WTC11 (cell line): ENCODE measurements at regions not wholly inside any gene's neighbourhood (a gene's known extent, or its start where the extent isn't known, plus 50 kb on each side); places are given as distances from the start of the nearest gene placed in this dataset.

ENCODE experiments used
- ATAC-seq: fragments of 200-7000 bp; cut with Tn5 transposase; 2 replicates; pipeline ENCODE4 v1.10.0; 2021; ENCODE audit warnings: mild to moderate bottlenecking, moderate library complexity
- CTCF ChIA-PET: fragments of 300-600 bp; sonication (Branson Sonifier 250); formaldehyde crosslinking; loops from one replicate; lab custom pipeline; 2021; ENCODE audit warnings: antibody characterized with exemption; lab: Charles Lee
- POLR2A ChIA-PET: fragments of 350-600 bp; sonication (Branson Sonifier 250); formaldehyde crosslinking; loops from one replicate; lab custom pipeline; 2021; ENCODE audit warnings: antibody characterized with exemption; lab: Charles Lee
- DNase-seq: peaks from one replicate; pipeline ENCODE4 v3.0.0; 2021; ENCODE audit warnings: low spot score
- H3K27ac Mint-ChIP-seq: 2 replicates; pipeline ENCODE4 v1.8.0; 2021; ENCODE audit warnings: mixed read lengths
- H3K27me3 Mint-ChIP-seq: 2 replicates; pipeline ENCODE4 v1.8.0; 2021; ENCODE audit warnings: low read depth, mild to moderate bottlenecking, moderate library complexity, mixed read lengths
- H3K36me3 Mint-ChIP-seq: 2 replicates; pipeline ENCODE4 v1.8.0; 2021; ENCODE audit warnings: mixed read lengths
- H3K4me1 Mint-ChIP-seq: 2 replicates; pipeline ENCODE4 v1.8.0; 2022; ENCODE audit warnings: mixed read lengths
- H3K4me3 Mint-ChIP-seq: 2 replicates; pipeline ENCODE4 v1.8.0; 2021; ENCODE audit warnings: mild to moderate bottlenecking, moderate library complexity, mixed read lengths
- H3K9me3 Mint-ChIP-seq: 2 replicates; pipeline ENCODE4 v1.8.0; 2021; ENCODE audit warnings: mixed read lengths
- EMX1 ChIP-seq: fragments of 250-450 bp; sonication (Bioruptor Pico); IDR thresholded peaks from 2 replicates; pipeline ENCODE4 v1.8.0; 2021; ENCODE audit warnings: mild to moderate bottlenecking
- FOXP4 ChIP-seq: sonication (generic); formaldehyde crosslinking; IDR thresholded peaks from 2 replicates; pipeline ENCODE4 v1.8.0; 2022; ENCODE audit warnings: mild to moderate bottlenecking, missing genetic modification reagents
- GRHL2 ChIP-seq: fragments of 250-450 bp; sonication (Bioruptor Pico); IDR thresholded peaks from 2 replicates; pipeline ENCODE4 v1.8.0; 2022; ENCODE audit warnings: mild to moderate bottlenecking, moderate library complexity; ENCODE audit not compliant: insufficient replicate concordance, severe bottlenecking
- MXD4 ChIP-seq: fragments of 250-450 bp; sonication (Bioruptor Pico); IDR thresholded peaks from 2 replicates; pipeline ENCODE4 v1.8.0; 2021; ENCODE audit warnings: mild to moderate bottlenecking, moderate library complexity, borderline replicate concordance
- NR1H2 ChIP-seq: sonication (generic); formaldehyde crosslinking; IDR thresholded peaks from 2 replicates; pipeline ENCODE4 v1.9.0; 2021; ENCODE audit warnings: mild to moderate bottlenecking, moderate library complexity, missing genetic modification reagents
- PRRX2 ChIP-seq: fragments of 250-450 bp; sonication (Bioruptor Pico); IDR thresholded peaks from 2 replicates; pipeline ENCODE4 v1.8.0; 2021; ENCODE audit warnings: mild to moderate bottlenecking
- RELA ChIP-seq: sonication (generic); formaldehyde crosslinking; IDR thresholded peaks from 2 replicates; pipeline ENCODE4 v1.8.1; 2022; ENCODE audit warnings: missing genetic modification reagents, mild to moderate bottlenecking, borderline replicate concordance
- SMAD4 ChIP-seq: sonication (generic); formaldehyde crosslinking; IDR thresholded peaks from 2 replicates; pipeline ENCODE4 v1.8.0; 2022; ENCODE audit warnings: mild to moderate bottlenecking, missing genetic modification reagents
- SP1 ChIP-seq: sonication (generic); formaldehyde crosslinking; conservative IDR thresholded peaks from 2 replicates; pipeline ENCODE4 v1.8.1; 2022; ENCODE audit warnings: missing genetic modification reagents
- TEAD1 ChIP-seq: sonication (generic); formaldehyde crosslinking; IDR thresholded peaks from 2 replicates; pipeline ENCODE4 v1.8.0; 2022; ENCODE audit warnings: mild to moderate bottlenecking, missing genetic modification reagents
- ZNF138 ChIP-seq: sonication (generic); formaldehyde crosslinking; conservative IDR thresholded peaks from 2 replicates; pipeline ENCODE4 v1.8.1; 2022; ENCODE audit warnings: mild to moderate bottlenecking, moderate library complexity, missing genetic modification reagents
- ZNF219 ChIP-seq: sonication (generic); formaldehyde crosslinking; IDR thresholded peaks from 2 replicates; pipeline ENCODE4 v1.8.0; 2023; ENCODE audit warnings: missing genetic modification reagents, mild to moderate bottlenecking, borderline replicate concordance
- ZNF232 ChIP-seq: sonication (generic); formaldehyde crosslinking; IDR thresholded peaks from 2 replicates; pipeline ENCODE4 v1.8.0; 2022; ENCODE audit warnings: mild to moderate bottlenecking, missing genetic modification reagents
- ZNF263 ChIP-seq: sonication (generic); formaldehyde crosslinking; IDR thresholded peaks from 2 replicates; pipeline ENCODE4 v1.8.1; 2022; ENCODE audit warnings: low read depth, mild to moderate bottlenecking, moderate library complexity, missing genetic modification reagents
- ZNF396 ChIP-seq: fragments of 250-450 bp; sonication (Bioruptor Pico); IDR thresholded peaks from 2 replicates; pipeline ENCODE4 v1.8.0; 2021; ENCODE audit warnings: mild to moderate bottlenecking, moderate library complexity, borderline replicate concordance
- ZNF416 ChIP-seq: fragments of 250-450 bp; sonication (Bioruptor Pico); IDR thresholded peaks from 2 replicates; pipeline ENCODE4 v1.9.0; 2021; ENCODE audit warnings: mild to moderate bottlenecking, inconsistent platforms
- TF ChIP-seq, protein P1 (sequence below): sonication (generic); formaldehyde crosslinking; IDR thresholded peaks from 2 replicates; pipeline ENCODE4 v1.8.0; 2023; ENCODE audit warnings: missing genetic modification reagents
- TF ChIP-seq, protein P2 (sequence below): sonication (generic); formaldehyde crosslinking; IDR thresholded peaks from 2 replicates; pipeline ENCODE4 v1.8.0; 2022; ENCODE audit warnings: mild to moderate bottlenecking, missing genetic modification reagents
- TF ChIP-seq, protein P3 (sequence below): sonication (generic); formaldehyde crosslinking; IDR thresholded peaks from 2 replicates; pipeline ENCODE4 v1.8.0; 2022; ENCODE audit warnings: missing genetic modification reagents

DNA sequence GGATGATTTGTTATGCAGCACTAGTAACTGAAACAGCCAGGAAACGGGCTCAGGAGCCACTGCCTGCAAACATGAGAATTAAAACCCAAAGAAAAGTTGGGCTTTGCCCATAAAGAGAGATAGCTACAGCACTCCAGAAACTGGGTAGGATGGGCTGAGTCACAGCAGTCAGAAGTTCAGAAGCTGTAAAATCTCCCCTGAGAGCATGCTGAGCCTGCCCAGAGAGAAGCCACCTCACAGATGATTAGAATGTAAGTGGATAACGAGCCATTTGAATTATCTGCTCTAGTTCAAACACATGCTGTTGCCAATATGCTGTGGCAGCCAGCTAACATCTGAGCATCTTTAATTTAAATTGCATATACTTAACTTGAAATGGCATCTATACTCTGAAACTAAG lies 388.1 kb upstream of the ACVR2A start:
- Mint-ChIP-seq H3K9me3 (no peaks in the 10 kb centered on the region), H3K4me1 (peaks cover 16% of the 10 kb centered on the region), H3K27me3 (no peaks in the 10 kb centered on the region), H3K4me3 (no peak overlapping the region), H3K36me3 (no peaks in the 10 kb centered on the region), H3K27ac (no peak overlapping the region)
- DNase-seq (no peak), ATAC-seq (no peak)
- CTCF ChIA-PET, result no interaction called here
- POLR2A ChIA-PET, result no interaction called here
- TF ChIP-seq MXD4 (CRISPR knock-in tag) (no peak), ZNF416 (CRISPR knock-in tag) (no peak), ZNF232 (CRISPR knock-in tag) (no peak), ZNF219 (CRISPR knock-in tag) (no peak), PRRX2 (no peak), ZNF138 (CRISPR knock-in tag) (no peak), FOXP4 (no peak), ZNF396 (CRISPR knock-in tag) (no peak), GRHL2 (CRISPR knock-in tag) (no peak)

DNA sequence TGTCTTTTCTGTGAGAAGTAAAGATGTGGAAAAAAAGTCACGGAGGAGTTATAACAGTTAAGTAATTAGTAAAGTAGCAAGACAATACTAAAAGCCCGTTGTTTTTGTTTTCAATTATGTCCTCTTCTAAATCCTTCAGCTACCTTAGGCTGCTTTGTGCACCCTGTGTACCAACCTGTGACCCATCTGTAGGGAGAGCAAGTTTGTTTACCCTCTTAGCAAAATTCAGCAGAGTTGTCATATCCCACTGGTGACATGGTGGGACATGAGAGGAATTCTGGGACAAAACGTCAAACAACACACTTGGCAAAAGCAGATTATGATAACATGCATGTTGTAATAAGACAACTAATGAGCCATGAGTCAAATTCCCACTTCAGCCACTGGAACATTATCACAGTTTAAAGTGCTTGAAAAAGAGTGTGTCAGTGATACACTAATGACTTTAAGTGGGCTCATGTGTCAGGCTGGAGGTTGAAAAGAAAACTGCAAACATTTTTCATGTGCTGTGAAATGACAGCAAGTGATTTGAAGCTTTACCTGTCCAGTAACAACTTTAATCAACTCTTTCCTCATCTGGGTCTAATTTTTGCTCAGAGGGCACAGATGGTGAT lies 392.8 kb upstream of the ACVR2A start:
- TF ChIP-seq, protein P1, sequence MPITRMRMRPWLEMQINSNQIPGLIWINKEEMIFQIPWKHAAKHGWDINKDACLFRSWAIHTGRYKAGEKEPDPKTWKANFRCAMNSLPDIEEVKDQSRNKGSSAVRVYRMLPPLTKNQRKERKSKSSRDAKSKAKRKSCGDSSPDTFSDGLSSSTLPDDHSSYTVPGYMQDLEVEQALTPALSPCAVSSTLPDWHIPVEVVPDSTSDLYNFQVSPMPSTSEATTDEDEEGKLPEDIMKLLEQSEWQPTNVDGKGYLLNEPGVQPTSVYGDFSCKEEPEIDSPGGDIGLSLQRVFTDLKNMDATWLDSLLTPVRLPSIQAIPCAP (CRISPR knock-in tag), result no peak
- TF ChIP-seq, protein P2, sequence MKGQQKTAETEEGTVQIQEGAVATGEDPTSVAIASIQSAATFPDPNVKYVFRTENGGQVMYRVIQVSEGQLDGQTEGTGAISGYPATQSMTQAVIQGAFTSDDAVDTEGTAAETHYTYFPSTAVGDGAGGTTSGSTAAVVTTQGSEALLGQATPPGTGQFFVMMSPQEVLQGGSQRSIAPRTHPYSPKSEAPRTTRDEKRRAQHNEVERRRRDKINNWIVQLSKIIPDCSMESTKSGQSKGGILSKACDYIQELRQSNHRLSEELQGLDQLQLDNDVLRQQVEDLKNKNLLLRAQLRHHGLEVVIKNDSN (CRISPR knock-in tag), result no peak
- no peak for TF ChIP-seq ZNF263 (CRISPR knock-in tag)
- TF ChIP-seq NR1H2 (CRISPR knock-in tag), result no peak
- TF ChIP-seq SMAD4 (CRISPR knock-in tag), result no peak
- TF ChIP-seq TEAD1 (CRISPR knock-in tag), result no peak
- no peak for TF ChIP-seq RELA (CRISPR knock-in tag)
- TF ChIP-seq, protein P3, sequence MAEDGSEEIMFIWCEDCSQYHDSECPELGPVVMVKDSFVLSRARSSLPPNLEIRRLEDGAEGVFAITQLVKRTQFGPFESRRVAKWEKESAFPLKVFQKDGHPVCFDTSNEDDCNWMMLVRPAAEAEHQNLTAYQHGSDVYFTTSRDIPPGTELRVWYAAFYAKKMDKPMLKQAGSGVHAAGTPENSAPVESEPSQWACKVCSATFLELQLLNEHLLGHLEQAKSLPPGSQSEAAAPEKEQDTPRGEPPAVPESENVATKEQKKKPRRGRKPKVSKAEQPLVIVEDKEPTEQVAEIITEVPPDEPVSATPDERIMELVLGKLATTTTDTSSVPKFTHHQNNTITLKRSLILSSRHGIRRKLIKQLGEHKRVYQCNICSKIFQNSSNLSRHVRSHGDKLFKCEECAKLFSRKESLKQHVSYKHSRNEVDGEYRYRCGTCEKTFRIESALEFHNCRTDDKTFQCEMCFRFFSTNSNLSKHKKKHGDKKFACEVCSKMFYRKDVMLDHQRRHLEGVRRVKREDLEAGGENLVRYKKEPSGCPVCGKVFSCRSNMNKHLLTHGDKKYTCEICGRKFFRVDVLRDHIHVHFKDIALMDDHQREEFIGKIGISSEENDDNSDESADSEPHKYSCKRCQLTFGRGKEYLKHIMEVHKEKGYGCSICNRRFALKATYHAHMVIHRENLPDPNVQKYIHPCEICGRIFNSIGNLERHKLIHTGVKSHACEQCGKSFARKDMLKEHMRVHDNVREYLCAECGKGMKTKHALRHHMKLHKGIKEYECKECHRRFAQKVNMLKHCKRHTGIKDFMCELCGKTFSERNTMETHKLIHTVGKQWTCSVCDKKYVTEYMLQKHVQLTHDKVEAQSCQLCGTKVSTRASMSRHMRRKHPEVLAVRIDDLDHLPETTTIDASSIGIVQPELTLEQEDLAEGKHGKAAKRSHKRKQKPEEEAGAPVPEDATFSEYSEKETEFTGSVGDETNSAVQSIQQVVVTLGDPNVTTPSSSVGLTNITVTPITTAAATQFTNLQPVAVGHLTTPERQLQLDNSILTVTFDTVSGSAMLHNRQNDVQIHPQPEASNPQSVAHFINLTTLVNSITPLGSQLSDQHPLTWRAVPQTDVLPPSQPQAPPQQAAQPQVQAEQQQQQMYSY (CRISPR knock-in tag), result no peak
- no peak for TF ChIP-seq SP1 (CRISPR knock-in tag)
- no peak for TF ChIP-seq EMX1 (CRISPR knock-in tag)
- DNase-seq (no peak), ATAC-seq (peak; percentile 35)
- peaks cover 44% of the 10 kb centered on the region for H3K4me1 Mint-ChIP-seq
- H3K27me3 Mint-ChIP-seq, result no peaks in the 10 kb centered on the region
- no peak overlapping the region for H3K4me3 Mint-ChIP-seq
- POLR2A ChIA-PET, result no interaction called here
- peaks cover 1% of the 10 kb centered on the region; the same call in 1 of the 2 replicates for H3K9me3 Mint-ChIP-seq
- no peaks in the 10 kb centered on the region for H3K36me3 Mint-ChIP-seq
- CTCF ChIA-PET, result interaction anchor here (0.5 to 1.7 kb wide), 5 partner anchors 17 to 459 kb away, joined by 3 to 7 read pairs (median 3); no protein-coding TSS in a partner anchor
- peak overlapping the region; percentile 68; the same call in 1 of the 2 replicates for H3K27ac Mint-ChIP-seq
